Adrenal gland (tissue), 5 donors: ENCODE measurements at regions not wholly inside any gene's neighbourhood (a gene's known extent, or its start where the extent isn't known, plus 50 kb on each side); places are given as distances from the start of the nearest gene placed in this dataset.

Source experiments
- CTCF ChIP-seq, 6 experiments: fragments of 450-650 bp in 4 of 6; fragments of 200-600 bp in 2 of 6; sonication (generic) in 1 of 6; IDR thresholded peaks; 1 replicate in 5 of 6; 2 replicates in 1 of 6; pipeline versions ENCODE4 v1.5.1 to v1.8.0; 2016 to 2021; ENCODE audit warnings: antibody characterized with exemption in 6 of 6, mild to moderate bottlenecking in 2 of 6, moderate library complexity in 1 of 6
- POLR2A ChIP-seq, 2 donors: fragments of 450-650 bp; IDR thresholded peaks; one replicate each; pipeline ENCODE4 v1.6.1; 2017; ENCODE audit warnings: antibody characterized with exemption in 2 of 2, mild to moderate bottlenecking in 2 of 2, moderate library complexity in 1 of 2
- donor health status: DM: no; HTN: no; CAD: no.

- TF ChIP-seq CTCF (IDR thresholded peaks at IDR 0.05) (no peak), POLR2A (IDR thresholded peaks at IDR 0.05) (no peak)
These were observed 397.5 kb downstream of the ZIC4 start for GRCh38 chr3:147008886-147009285.
